Dermis blood vessel endothelial cell (primary cell): ENCODE measurements at regions not wholly inside any gene's neighbourhood (a gene's known extent, or its start where the extent isn't known, plus 50 kb on each side); places are given as distances from the start of the nearest gene placed in this dataset.
"Not testable (repeated sequence)": the region's sequence is repeated elsewhere in the genome, so short reads cannot be mapped to it uniquely, and the experiment has no call there.

Experiments used
- DNase-seq: peaks from one replicate; pipeline ENCODE4 v3.0.0; 2010

DNA sequence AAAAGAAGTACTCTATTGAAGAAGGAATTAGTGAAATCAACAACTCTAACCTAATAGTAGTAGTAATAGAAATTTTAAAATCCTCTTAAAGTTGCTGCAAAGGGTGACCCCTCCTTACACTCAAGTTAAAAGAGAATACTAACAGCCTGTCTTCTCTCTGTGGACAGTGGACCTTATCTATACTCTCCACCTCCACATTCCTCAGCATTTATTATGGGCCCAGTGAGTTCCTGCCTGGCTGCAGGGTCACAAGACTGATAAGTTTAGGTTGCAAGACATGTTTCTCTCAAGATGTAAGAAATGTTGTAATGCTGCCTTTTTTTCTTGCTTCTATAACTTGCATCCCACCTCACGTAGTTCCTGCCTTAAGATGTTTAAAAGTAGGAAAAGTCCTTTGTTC lies 880.6 kb downstream of the PDCD6IP start:
- DNase-seq = not testable (repeated sequence)

GRCh38 chr3:34683851-34684250 lies 885.4 kb downstream of the PDCD6IP start:
- peak; percentile 64 for DNase-seq

- no peak for DNase-seq
Measured at GRCh38 chr3:34686541-34686940, 888.1 kb downstream of the PDCD6IP start.

- no peak for DNase-seq
Measured at GRCh38 chr3:34687671-34688070, 889.2 kb downstream of the PDCD6IP start.

- no peak for DNase-seq
Measured at GRCh38 chr3:34696831-34697230, 898.4 kb downstream of the PDCD6IP start.

DNA sequence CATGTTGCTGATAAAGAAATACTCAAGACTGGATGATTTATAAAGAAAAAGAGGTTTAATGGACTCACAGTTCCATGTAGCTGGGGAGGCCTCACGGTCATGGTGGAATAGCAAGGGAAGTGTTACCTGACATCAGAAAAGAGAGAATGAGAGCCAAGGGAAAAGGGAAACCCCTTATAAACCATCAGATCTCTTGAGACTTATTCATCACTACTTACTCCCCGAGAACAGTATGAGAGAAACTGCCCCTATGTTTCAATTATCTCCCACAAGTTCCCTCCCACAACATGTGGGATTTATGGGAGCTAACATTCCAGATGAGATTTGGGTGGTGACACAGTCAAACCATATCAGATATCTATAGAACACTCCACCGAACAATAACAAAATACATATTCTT lies 904.6 kb downstream of the PDCD6IP start:
- DNase-seq = no peak

GRCh38 chr3:34724916-34725499 lies 914.3 kb upstream of the ARPP21 start:
- no peak for DNase-seq

GRCh38 chr3:34725774-34726173 lies 913.6 kb upstream of the ARPP21 start:
- no peak for DNase-seq

GRCh38 chr3:34727700-34728099 lies 911.6 kb upstream of the ARPP21 start:
- DNase-seq = no peak

GRCh38 chr3:34742151-34742550 lies 897.2 kb upstream of the ARPP21 start:
- DNase-seq = no peak

DNA sequence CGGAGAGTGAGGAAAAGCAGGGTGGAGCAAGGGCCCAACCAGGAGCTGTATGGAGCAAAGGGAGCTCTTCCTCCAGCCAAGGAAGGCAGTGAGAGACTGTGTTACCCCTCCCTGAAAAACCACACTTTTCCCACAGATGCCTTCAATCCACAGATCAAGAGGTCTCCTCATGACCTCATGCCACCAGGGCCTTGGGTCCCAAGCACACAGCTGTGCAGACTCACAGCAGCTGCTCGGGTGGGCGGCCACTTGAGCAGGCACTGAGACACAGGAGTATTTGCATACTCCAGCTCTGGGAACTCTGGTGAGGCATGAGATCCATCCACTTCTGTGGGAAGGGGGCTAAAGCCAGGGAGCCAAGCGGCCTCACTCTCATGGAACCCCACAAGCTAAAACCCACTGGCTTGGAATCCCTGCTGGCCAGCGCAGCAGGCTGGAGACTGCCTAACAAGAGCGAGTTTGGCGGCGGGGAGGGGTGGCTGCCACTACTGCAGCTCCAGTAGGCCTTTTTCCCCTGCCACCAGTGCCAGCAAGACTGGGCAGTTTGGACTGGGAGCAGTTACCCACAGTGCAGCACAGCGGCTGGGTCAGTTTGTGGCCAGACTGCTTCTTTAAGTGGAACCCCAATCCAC lies 880.6 kb upstream of the ARPP21 start:
- no peak for DNase-seq

GRCh38 chr3:34777386-34777785 lies 861.9 kb upstream of the ARPP21 start:
- no peak for DNase-seq

DNA sequence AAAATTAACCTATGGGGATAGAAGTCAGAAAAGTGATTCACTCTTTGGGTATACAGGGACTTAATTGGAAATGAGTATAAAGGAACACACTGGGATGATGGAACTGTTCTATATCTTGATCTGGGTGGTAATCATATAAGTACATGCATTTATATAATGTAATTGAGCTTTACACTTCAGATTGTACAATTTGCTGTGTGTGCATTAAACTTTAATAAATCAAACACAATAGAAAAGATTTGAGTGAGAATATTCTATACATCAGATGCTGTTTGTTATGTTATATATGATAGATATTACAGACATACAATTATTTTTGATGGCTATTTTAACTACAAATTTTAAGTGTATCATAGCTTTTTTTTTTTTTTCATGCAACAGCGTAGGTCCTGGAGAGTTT lies 860.2 kb upstream of the ARPP21 start:
- DNase-seq = no peak

DNA sequence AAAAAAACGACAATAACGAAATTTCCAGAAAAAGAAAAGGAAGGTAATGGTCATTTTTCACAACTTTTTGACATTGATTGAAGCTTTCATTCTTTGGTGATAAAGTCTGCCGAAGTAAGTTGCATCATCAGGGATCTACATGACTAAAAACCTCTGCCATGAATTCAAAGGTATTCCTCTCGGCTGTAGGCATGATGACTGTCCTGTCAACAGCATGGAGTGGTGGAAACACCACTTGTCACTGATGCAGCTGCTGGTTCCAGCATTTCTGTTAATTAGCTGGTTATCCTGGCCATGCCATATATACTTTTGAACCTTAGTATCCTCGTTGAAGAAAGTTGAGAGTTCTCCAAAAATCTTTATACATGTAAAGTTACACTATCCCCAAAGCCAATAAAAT lies 859.0 kb upstream of the ARPP21 start:
- DNase-seq = no peak

- DNase-seq = no peak
Measured at GRCh38 chr3:34780973-34781372, 858.4 kb upstream of the ARPP21 start.

GRCh38 chr3:34782871-34783270 lies 856.5 kb upstream of the ARPP21 start:
- DNase-seq = no peak

GRCh38 chr3:34783876-34784275 lies 855.4 kb upstream of the ARPP21 start:
- DNase-seq = no peak

DNA sequence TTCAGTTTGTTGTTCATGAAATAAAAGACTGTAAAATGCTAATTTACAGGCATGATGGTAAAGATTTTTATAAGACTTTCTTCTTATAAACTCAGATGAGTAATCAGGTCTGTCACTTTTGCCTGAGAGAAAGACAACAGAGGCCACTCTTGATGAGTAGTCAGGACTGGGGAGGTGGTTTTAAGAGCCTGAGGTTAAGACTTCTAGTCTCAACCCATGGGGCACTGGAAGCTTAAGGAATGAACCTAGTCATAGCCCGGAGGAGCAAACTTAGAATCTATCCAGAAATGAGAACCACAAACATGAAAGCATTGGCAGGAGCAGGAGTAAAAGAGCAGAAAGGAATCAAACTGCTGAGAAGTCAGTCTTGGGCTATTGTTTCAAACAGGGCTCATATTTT lies 846.3 kb upstream of the ARPP21 start:
- no peak for DNase-seq

DNA sequence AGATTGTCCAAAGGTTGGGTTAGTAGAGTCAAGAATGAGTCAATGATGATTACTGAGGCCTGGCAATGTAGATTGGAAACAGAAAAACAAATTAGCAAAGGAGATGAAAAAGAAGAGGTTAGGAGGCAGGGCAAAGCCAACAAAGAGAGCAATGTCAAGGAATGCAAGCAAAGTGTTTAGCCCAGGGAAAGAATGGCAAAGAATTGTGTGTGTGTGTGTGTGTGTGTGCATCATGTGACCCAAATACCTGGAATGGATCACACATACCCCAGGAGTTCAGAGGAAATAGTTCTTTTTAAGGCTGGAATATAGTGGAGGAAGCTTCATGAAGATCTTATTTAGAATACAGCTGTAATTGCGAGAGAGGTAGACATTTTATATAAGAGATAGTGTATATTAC lies 831.7 kb upstream of the ARPP21 start:
- DNase-seq = no peak

- DNase-seq = no peak
Measured at GRCh38 chr3:34808287-34808686, 831.0 kb upstream of the ARPP21 start.

- no peak for DNase-seq
Measured at GRCh38 chr3:34828847-34829246, 810.5 kb upstream of the ARPP21 start.

GRCh38 chr3:34832865-34833508 lies 806.3 kb upstream of the ARPP21 start:
- DNase-seq = no peak

DNA sequence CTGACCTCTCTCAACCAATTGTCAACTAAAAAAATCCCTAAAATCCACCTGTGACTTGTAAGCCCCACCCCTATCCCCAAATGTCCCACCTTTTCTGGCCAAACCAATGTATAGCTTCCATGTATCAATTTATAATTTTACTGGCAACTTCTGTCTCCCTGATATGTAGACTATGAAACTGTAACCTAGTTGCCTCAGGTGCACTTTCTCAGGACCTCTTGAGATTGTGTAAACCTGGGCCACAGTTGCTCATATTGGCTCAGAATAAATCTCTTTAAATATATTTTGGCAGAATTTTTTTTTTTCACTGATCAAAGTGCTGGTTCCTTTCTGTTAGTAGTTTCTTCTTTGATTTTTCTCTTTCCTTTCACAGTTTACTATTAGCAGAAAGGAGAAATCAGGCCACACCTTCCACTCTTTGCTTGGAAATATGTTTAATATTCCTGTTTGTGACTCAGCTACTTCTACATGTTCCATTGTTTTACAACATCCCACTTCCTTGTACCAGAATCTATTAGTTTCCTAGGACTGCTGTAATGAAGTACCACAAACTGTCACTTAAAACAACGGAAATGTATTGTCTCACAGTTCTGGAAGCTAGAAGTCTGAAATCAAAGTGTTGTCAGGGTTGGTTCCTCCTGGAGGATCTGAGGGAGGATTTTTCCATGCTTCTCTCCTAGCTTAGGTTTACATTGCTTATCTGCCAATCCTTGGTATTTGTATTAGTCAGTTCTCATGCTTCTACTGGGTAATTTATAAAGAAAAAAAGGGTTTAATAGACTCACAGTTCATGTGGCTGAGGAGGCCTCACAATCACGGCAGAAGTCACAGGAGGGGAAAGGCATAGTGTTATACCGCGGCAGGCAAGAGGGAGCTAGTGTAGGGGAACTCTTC lies 801.2 kb upstream of the ARPP21 start:
- DNase-seq = no peak
